Fibroblast of skin of right biceps (primary cell): ENCODE measurements at regions not wholly inside any gene's neighbourhood (a gene's known extent, or its start where the extent isn't known, plus 50 kb on each side); places are given as distances from the start of the nearest gene placed in this dataset.

Source experiments
- DNase-seq: peaks from one replicate; pipeline ENCODE4 v3.0.0-alpha.2; 2013

- no peak for DNase-seq
Measured at GRCh38 chr6:168384045-168385036, 56.6 kb upstream of the SMOC2 start.

GRCh38 chr6:168385037-168385759, 55.8 kb upstream of the SMOC2 start:
- no peak for DNase-seq

- no peak for DNase-seq
Measured at GRCh38 chr6:168385858-168386735, 54.9 kb upstream of the SMOC2 start.

DNA sequence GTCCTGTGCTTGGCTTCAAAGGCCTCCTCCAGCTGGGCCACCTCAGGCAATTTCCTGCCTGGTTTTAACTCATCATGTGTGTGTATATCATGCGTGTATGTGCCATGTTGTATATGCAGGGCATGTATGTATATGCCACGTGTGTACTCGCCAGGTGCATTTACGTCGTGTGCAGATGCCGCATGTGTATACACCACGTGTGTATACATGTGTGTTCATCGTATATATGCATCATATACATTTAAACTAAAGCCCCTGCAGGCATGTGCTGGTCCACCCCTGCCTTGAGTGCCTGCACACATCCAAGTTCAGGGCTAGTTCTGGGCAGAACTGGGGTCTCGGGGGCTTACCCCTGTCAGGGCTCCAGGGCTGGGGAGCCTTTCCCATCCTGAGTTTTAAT, 54.0 kb upstream of the SMOC2 start:
- no peak for DNase-seq

GRCh38 chr6:168387426-168387825, 53.6 kb upstream of the SMOC2 start:
- no peak for DNase-seq

GRCh38 chr6:168387911-168388310, 53.1 kb upstream of the SMOC2 start:
- DNase-seq: no peak

GRCh38 chr6:168388641-168389633, 52.0 kb upstream of the SMOC2 start:
- no peak for DNase-seq

- no peak for DNase-seq
Measured at GRCh38 chr6:168390749-168391420, 50.1 kb upstream of the SMOC2 start.
